ENCODE measurements at regions not wholly inside any gene's neighbourhood (a gene's known extent, or its start where the extent isn't known, plus 50 kb on each side); places are given as distances from the start of the nearest gene placed in this dataset.

GRCh38 chr19:29303719-29304090 is 90.8 kb upstream of the UQCRFS1 start:
- TF ChIP-seq CTCF (conservative IDR thresholded peaks at IDR 0.05; ENCODE audit: low read depth, low read length) (no peak), EZH2 (IDR thresholded peaks at IDR 0.05; ENCODE audit: borderline replicate concordance, low read depth, low read length, poor library complexity, severe bottlenecking) (no peak)

Measured in A673 (cell line).